Progenitor cell of endocrine pancreas (in vitro differentiated cells): ENCODE measurements at regions not wholly inside any gene's neighbourhood (a gene's known extent, or its start where the extent isn't known, plus 50 kb on each side); places are given as distances from the start of the nearest gene placed in this dataset.

Source experiments
- DNase-seq: peaks from one replicate; pipeline ENCODE4 v3.0.0; 2021; ENCODE audit warnings: low spot score; ENCODE audit not compliant: unreplicated experiment
- H3K27ac Mint-ChIP-seq: 2 replicates; pipeline ENCODE4 v1.8.0; 2021; ENCODE audit warnings: mild to moderate bottlenecking, moderate library complexity, mixed read lengths
- H3K27me3 Mint-ChIP-seq: 2 replicates; pipeline ENCODE4 v1.8.0; 2021; ENCODE audit warnings: mixed read lengths
- H3K36me3 Mint-ChIP-seq: 2 replicates; pipeline ENCODE4 v1.8.0; 2022; ENCODE audit warnings: mixed read lengths; ENCODE audit not compliant: insufficient read depth
- H3K4me1 Mint-ChIP-seq: 2 replicates; pipeline ENCODE4 v1.8.0; 2021; ENCODE audit warnings: low read depth, mixed read lengths
- H3K4me3 Mint-ChIP-seq: 2 replicates; pipeline ENCODE4 v1.8.0; 2021; ENCODE audit warnings: low read depth, mild to moderate bottlenecking, moderate library complexity, mixed read lengths
- H3K9me3 Mint-ChIP-seq: 2 replicates; pipeline ENCODE4 v1.8.0; 2021; ENCODE audit warnings: low read depth, mixed read lengths
- TF ChIP-seq, protein P1 (sequence below): fragments of 200-600 bp; sonication (generic); IDR thresholded peaks from one replicate; pipeline ENCODE4 v1.5.0; 2021; ENCODE audit warnings: antibody characterized with exemption, mild to moderate bottlenecking; ENCODE audit not compliant: unreplicated experiment

DNA sequence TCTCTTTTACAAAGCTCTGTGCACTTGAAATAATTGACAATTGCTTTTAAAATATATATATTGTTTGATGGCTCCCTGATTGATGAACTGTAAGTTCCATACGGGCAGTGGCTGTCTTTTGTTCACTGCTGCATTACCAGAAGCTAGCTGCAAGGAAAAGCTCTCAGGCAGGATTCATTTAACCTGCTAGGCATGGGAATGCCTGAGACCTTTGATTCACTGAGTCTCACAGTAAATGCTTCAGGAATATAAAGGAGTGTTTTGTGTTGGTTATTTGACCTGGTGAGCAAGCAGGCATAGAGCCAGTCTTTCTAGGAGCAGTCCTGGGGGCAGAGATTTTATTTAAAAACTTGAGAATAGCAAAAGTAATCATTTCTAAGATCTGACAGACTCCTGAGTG is 193.2 kb upstream of the ITGA4 start:
- H3K27me3 Mint-ChIP-seq, result peaks cover 10% of the 10 kb centered on the region
- no peaks in the 10 kb centered on the region for H3K36me3 Mint-ChIP-seq
- TF ChIP-seq, protein P1, sequence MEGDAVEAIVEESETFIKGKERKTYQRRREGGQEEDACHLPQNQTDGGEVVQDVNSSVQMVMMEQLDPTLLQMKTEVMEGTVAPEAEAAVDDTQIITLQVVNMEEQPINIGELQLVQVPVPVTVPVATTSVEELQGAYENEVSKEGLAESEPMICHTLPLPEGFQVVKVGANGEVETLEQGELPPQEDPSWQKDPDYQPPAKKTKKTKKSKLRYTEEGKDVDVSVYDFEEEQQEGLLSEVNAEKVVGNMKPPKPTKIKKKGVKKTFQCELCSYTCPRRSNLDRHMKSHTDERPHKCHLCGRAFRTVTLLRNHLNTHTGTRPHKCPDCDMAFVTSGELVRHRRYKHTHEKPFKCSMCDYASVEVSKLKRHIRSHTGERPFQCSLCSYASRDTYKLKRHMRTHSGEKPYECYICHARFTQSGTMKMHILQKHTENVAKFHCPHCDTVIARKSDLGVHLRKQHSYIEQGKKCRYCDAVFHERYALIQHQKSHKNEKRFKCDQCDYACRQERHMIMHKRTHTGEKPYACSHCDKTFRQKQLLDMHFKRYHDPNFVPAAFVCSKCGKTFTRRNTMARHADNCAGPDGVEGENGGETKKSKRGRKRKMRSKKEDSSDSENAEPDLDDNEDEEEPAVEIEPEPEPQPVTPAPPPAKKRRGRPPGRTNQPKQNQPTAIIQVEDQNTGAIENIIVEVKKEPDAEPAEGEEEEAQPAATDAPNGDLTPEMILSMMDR, result no peak
- no peaks in the 10 kb centered on the region for H3K9me3 Mint-ChIP-seq
- no peak for DNase-seq
- no peak overlapping the region for H3K4me3 Mint-ChIP-seq
- no peak overlapping the region for H3K27ac Mint-ChIP-seq
- no peaks in the 10 kb centered on the region for H3K4me1 Mint-ChIP-seq

DNA sequence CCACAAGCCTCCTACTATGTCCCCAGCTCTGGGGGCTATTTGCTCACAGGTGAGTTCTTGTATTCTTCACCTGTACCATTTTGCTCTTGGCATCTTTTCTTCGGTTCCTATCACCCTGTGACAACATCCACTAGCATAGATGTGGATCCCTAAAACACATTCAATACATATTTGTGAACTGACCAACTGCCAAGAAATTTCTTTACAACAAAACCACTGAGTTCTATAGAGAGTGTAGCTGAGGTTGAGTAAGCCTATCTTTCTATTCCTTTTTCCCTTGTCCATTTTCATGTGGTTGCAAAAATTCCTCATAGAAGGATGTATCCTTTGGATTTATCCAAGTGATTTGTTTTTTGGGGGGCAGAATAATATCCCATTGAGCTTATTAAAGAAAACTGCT is 192.7 kb upstream of the ITGA4 start:
- Mint-ChIP-seq H3K27ac (no peak overlapping the region), H3K4me3 (no peak overlapping the region), H3K4me1 (no peaks in the 10 kb centered on the region), H3K27me3 (peaks cover 10% of the 10 kb centered on the region), H3K9me3 (no peaks in the 10 kb centered on the region), H3K36me3 (no peaks in the 10 kb centered on the region)
- DNase-seq, result no peak
- TF ChIP-seq, protein P1, result no peak

DNA sequence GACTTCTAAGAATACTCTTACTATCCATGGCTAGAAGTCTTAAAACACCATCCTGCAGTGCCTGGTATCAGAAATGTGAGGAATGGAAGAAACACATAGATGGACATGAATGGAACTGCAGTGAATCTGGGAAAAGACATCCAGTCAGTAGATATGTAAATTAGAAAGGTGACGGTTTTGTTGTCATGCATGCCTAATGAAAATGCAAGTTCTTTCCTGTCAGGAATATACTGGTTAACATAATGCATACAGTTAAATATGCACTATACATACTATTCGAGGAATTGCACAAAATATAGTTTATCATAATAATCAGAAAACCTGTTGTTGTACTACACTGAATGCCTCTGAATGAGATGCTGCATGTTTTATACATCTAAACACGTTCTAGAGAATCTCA is 190.6 kb upstream of the ITGA4 start:
- Mint-ChIP-seq H3K27me3 (peaks cover 10% of the 10 kb centered on the region), H3K36me3 (no peaks in the 10 kb centered on the region), H3K4me3 (no peak overlapping the region), H3K4me1 (peaks cover under 1% of the 10 kb centered on the region), H3K27ac (no peak overlapping the region), H3K9me3 (no peaks in the 10 kb centered on the region)
- DNase-seq, result no peak
- TF ChIP-seq, protein P1, result no peak

DNA sequence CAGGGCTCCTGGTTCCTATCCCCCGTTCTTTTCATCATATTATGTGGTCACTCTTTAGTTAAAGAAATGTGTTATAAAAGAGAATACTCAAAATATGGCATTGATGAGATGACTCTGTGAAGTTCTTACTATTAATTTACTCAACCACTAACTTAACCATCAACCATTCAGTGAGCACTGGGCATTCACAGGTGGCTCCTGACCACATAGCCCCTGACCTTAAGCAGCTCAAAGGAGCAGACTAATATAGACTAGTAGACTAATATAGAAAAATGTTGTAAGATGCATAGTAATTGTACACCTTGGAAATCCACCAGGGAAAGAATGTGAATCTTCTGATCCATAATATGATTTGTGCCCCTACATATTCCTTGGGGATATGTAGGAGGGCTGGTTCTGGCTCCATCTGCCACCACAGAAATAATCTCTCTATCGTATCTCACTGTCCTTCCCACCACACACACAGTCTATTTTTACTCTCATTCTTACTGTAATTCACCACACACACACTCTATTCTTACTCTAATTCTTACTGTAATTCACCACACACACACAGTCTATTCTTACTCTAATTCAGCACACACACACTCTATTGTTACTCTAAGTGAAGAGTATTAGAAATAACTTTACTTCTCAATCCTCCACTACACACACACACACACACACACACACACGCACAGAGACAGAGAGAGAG is 188.9 kb upstream of the ITGA4 start:
- Mint-ChIP-seq H3K27ac (no peak overlapping the region), H3K4me1 (peaks cover 2% of the 10 kb centered on the region), H3K4me3 (no peak overlapping the region), H3K9me3 (no peaks in the 10 kb centered on the region), H3K27me3 (peaks cover 4% of the 10 kb centered on the region), H3K36me3 (no peaks in the 10 kb centered on the region)
- DNase-seq, result no peak
- TF ChIP-seq, protein P1, result no peak

DNA sequence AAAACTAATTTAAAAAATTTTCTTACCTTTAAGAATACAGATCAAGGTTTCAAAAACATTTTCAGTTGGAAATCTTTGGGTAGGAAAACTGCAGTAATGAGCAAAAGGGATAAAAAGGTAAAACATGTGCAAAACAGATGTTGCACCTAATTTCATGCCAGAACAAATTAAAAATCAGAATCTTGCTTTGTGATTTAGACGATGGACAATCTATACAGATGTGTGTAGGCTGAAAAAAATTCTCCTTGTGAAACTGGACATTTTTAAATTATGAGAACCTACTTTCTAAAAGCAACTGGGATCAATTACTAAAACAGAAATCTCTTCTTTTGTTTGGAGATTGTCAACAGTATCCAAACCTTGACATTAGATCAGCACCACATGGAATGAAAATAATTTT is 183.2 kb upstream of the ITGA4 start:
- Mint-ChIP-seq H3K27ac (no peak overlapping the region), H3K27me3 (no peaks in the 10 kb centered on the region), H3K4me1 (peaks cover 2% of the 10 kb centered on the region), H3K9me3 (no peaks in the 10 kb centered on the region), H3K36me3 (no peaks in the 10 kb centered on the region), H3K4me3 (no peak overlapping the region)
- DNase-seq, result no peak
- TF ChIP-seq, protein P1, result no peak
